ENCODE measurements at regions not wholly inside any gene's neighbourhood (a gene's known extent, or its start where the extent isn't known, plus 50 kb on each side); places are given as distances from the start of the nearest gene placed in this dataset.
"Not testable (repeated sequence)": the region's sequence is repeated elsewhere in the genome, so short reads cannot be mapped to it uniquely, and the experiment has no call there.

- TF ChIP-seq, protein P1, sequence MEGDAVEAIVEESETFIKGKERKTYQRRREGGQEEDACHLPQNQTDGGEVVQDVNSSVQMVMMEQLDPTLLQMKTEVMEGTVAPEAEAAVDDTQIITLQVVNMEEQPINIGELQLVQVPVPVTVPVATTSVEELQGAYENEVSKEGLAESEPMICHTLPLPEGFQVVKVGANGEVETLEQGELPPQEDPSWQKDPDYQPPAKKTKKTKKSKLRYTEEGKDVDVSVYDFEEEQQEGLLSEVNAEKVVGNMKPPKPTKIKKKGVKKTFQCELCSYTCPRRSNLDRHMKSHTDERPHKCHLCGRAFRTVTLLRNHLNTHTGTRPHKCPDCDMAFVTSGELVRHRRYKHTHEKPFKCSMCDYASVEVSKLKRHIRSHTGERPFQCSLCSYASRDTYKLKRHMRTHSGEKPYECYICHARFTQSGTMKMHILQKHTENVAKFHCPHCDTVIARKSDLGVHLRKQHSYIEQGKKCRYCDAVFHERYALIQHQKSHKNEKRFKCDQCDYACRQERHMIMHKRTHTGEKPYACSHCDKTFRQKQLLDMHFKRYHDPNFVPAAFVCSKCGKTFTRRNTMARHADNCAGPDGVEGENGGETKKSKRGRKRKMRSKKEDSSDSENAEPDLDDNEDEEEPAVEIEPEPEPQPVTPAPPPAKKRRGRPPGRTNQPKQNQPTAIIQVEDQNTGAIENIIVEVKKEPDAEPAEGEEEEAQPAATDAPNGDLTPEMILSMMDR (IDR thresholded peaks at IDR 0.05): not testable (repeated sequence)
- TF ChIP-seq POLR2A (IDR thresholded peaks at IDR 0.05): not testable (repeated sequence)
Measured at GRCh38 chr1:188752027-188752426, 1725.6 kb downstream of the BRINP3 start.

All from right lobe of liver (tissue), 4 donors.